HG03469 (cell line): ENCODE measurements at regions not wholly inside any gene's neighbourhood (a gene's known extent, or its start where the extent isn't known, plus 50 kb on each side); places are given as distances from the start of the nearest gene placed in this dataset.
A peak's percentile ranks its signal among the peaks of the same experiment; 100 is the strongest.

ENCODE experiments used
- ATAC-seq: cut with Tn5 transposase; IDR thresholded peaks from one replicate; pipeline ENCODE4 v1.9.1; 2021; ENCODE audit warnings: mild to moderate bottlenecking, moderate library complexity, moderate number of reproducible peaks; ENCODE audit not compliant: unreplicated experiment

DNA sequence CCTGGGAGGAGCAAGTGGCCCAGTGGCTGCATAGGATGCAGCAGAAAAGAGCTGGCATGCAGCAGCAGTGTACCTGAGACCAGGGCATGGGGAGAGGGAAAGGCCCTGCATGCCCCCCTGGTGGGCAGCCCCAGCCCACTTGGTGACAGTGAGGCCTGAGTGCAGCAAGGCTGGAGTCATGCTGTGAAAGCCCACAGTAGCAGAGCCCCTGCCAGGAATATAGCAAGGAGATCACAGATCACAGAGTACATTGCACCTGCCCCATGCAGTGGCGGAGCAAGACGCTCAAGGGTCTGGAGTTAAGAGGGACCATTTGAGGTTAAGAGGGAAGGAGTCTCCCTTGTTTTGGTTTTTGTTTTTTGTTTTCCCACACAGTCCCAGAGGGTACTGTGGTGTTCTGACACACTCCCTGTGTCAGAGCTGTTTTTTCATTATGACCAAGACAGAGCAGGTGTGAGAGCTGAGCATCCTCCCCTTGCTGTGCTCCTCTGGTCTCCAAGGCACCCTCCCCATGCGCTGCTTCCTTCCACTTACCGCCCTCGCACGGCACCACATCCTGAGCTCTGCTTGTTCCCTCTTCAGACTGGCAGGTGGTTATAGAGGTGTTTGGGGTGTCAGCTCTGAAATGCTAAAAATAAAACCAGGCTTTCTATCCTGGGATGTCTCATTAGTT, 85.0 kb upstream of the UBL3 start:
- peak; percentile 96 for ATAC-seq

DNA sequence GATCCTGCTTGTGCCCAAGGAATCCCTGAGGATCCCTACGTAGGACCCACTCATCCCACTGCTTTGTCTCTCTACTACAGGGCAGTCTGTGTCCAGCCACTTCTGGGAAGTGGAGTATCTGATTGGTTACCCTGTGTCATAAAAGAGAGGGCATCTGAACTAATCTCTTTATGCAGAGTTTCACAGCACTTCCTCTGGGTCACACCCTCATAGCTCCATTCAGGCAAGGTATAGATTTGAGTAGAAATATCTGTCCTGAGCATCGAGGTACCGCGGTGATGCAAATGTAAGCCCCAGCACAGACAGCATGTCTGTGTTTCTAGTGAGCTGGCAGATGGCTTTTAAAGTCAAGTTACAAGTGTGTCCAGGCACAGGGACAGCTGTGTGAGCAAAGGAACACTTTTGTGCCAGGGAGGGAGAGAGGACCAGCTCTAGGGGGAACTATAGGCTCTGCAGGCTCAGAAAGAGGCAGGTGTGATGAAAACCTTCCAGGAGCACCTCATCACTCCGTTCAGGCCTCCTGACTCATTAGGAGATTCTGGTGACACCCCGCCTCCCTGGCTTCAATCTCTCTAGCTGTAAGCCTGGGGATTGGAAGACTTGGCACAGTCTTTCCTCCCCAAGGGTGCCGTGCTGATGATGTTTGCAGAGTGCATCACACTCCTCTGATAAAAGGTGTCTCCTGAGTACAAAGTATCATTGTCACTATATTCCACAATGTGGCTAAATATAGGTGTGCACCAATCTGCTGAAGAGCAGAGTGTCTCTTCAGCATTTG, 84.3 kb upstream of the UBL3 start:
- no peak for ATAC-seq

DNA sequence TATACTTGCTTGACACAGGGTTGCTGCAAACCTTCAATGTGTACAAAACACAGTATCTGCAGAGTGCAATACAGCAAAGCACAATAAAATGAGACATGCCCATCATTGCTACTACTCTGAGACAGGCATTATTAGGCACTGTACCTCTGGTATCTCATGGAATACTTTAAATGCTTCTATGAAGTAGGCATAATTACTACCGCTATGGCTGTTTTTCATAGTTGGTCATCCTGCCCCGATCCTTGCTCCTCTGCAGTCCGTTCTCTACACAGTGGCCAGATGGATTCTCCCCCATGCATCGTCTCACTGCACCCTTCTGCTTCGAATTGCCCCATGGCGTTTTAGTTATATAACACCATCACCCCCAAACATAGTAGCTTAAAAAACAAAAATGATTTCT, 83.0 kb upstream of the UBL3 start:
- ATAC-seq = no peak

DNA sequence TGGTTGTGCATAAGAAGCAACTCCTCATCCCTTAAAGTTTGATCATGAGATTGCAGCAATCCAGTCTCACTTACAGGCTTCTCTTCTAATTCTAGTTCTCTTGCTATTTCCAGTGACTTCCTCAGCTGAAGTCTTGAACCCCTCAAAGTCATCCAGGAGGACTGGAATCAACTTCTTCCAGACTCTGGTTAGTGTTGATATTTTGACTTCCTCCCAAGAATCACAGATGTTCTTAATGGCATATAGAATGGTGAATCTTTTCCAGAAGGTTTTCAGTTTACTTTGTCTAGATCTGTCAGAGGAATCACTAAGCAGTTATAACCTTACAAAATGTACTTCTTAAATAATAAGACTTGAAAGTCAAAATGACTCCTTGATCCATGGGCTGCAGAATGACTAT, 81.3 kb upstream of the UBL3 start:
- ATAC-seq = no peak

DNA sequence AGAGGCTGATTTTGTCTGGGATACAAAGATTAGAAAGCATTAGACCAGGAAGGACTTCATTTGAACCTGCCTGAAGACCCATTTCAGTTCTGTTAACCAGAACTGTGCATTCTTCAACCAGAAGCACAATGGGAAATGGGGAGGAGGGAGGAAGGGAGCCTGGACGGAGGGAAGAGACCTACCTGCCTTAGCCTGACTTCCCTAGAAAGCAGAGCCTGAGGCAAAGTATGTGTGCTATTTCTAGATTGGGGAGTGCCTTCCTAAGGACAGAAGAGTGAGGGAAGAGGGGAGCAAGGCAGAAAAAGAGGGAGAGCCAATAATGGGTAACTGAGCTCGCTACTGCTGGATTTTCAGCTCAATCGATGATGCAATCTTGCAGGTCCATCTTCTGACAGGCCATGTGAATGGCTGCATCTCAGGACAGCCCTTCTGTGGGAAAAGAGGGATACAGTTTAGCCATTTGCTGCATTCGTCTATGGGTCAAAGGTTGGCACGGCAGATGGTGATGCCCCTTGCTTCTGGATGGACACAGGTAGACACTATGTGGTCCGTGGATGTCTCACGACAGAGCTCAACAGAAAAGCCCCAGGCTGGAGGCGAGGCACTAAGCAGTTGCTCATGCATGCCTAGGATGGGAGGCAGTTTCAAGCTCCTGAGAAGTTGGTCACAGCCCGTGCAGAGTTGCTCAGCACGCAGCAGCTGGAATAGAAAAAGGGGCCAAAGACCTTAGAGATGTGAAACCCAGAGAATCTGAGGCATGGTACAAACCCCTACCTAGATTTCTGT, 78.8 kb upstream of the UBL3 start:
- ATAC-seq = no peak

DNA sequence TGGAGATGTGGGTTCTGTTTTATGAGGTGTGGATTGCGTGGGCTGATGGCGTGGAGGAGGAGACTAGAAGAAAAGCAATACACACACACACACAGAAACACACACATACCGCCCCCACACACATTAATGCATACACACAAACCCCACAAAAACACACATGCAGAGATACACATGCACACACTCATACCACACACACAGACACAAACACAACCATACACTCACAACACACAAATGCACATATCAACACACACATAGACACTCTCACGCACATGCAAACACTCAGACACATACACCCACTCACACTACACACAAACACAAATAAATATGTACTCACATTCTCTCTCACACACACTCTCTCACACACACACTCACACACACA, 75.7 kb upstream of the UBL3 start:
- ATAC-seq = no peak

DNA sequence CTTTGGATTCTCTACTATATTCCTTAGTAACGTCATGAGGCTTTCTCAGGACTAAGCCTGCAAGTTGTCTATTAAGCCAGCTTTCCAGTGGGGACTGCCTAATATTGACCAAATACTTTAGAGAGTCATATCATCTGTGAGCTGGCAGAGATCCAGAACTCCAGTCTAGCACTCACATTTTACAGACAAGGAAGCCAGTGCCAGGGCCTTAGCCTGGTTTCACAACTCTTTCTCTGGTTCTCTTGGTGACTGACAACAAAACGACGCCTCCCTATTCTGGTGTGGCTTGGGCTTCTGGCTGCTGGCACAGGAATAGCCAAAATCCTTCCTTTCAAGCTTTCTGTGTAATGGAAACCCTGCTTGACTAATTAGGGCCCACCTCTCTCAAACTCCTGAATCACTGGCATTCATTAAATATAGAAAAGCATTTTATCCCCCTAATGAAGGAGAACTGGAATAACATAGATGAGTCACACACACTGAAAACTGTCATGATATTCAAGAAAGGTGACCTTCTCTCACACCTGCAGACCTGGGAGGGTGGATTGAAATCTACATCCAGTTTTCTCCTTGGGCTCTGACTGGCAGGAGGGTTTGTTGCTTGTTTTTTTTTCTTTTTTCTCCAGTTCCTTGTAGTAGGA, 75.2 kb upstream of the UBL3 start:
- no peak for ATAC-seq

DNA sequence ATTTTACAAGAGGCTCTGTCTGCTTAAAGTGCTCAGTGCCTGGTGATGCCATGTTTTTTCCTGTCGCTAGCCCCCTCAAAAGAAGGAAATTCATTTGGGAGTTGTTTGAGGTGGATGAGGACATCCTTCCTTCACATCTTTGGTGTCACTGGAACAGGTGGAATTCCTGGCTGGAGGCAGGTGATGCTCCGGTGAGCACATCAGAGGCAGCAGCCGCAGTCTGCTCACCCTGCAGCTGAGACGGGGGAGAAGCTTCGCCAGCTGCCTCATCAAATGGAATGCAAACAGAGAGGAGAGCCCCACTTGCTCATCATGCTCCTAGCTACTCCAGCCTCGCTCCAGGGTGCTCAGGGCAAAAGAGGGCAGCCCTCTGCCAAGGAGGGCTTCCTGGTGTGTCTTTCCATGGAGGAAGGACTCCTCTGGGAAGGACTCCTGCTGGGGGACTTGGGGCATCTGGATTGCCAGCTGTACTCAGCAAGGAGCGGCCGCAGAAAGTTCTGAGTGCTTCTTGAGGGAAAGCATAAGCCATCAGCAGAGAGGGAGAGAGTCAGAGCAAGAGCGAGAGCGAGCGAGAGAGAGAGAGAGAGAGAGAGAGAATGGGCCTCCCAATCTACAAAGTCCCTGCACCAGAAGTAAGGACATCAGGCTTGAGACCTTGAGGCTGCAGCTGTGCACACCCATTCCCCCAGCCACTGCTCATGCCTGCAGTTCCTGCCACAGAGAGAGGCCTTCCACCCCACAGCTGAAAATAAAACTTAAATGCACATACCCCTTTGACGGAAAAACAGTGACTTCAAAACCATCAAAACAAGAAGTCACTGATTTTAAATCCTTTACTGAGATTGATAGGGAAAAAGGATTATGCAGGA, 74.3 kb upstream of the UBL3 start:
- ATAC-seq = no peak

DNA sequence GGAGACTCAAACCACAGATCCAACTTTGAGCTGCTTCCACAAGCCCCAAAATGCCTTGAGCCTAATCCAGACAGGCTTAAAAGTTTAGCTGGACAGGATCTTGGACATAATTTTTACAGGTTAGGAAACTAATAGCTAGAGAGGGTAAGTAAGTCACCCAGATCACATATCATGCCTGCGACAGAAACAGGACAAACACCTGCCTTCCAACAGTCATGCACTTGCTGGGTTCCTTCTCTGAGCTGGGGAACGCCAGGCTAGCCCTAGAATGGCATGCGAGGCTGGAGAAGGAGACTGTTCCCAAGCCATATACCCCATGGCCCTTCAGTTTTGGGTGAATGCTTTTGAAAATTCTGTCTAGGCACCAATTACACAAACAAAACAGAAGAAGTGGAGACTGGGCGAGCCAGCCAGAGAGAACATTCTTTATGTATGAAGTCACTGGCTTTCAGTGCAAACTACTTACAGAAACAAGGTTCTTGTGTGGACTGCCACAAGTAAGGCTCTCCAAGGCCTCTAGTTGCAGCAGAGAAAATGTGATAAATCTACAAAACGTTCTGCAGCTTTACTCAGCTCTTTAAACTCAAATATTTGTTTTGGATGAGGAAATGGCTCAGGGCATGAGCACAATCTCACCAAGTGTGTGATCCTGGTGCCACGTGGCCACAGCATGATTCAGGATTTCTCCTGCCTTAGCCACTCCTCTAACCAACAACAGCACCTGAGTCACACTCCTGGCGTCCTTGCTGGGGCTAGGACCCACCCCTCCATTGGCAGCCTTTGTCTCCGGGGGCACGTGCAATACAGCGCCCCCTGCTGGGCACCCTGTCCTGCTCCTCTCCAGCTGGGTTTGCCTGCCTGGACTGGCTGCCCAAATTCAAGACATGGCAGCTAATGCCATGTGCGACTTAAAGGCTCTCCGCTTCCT, 73.4 kb upstream of the UBL3 start:
- no peak for ATAC-seq

DNA sequence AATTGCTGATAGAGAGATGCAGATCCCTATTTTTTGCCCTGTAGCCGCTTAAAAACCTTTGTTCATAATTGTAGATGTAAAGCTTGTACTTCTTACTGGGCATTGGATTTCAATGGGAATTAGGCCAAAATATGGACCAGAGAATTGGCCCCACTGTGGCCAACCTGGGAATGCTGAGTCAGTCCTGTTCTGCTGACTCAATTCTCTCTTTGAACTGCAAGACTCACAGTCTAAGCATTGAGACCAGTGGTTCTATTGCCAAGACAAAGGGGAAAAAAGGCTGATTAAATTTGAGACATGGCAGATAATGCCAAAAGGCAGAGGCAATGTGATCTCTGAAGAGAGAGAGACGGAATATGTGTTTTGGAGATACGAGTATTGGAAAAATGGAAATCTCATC, 72.5 kb upstream of the UBL3 start:
- no peak for ATAC-seq

DNA sequence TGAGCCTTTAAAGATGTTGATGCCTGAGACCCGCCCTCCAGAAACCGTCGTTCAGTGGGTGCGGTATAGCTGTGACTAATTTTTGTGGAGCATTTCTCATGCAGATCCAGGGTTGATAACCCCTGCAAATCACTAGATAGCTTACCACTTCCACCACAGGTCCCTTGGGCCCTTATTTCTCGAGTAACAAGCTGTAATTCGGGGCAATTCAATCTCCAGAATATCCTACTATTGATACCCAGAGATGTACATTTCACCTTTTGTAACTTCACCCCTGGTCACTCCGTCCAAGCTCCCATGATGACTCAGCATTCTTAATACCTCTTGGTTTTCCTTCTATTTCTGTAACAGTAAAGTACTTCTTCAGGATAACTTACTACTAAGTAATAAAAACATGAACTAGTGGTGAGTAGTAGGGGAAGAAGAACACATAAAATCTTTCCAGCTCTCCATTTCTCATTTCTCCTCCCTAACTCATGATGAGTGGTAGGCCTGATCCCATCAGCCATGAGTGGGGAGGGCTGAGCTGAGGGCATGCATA, 71.9 kb upstream of the UBL3 start:
- no peak for ATAC-seq

DNA sequence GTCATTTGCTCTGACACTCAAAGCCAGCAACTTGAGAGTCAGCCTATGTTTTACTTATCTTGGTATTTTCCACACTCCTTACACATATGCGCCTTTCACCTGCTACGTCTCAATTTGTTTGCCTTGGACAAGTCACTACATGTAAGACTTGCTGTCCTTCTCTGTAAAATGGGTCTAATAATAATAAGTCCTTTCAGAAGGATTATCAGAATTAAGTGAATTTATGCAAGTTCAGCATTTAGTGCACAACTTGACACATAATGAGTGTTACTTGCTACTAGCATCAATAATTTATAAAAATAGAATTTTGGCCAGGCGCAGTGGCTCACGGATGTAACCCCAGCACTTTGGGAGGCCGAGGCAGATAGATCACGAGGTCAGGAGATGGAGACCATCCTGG, 71.1 kb upstream of the UBL3 start:
- ATAC-seq = no peak

DNA sequence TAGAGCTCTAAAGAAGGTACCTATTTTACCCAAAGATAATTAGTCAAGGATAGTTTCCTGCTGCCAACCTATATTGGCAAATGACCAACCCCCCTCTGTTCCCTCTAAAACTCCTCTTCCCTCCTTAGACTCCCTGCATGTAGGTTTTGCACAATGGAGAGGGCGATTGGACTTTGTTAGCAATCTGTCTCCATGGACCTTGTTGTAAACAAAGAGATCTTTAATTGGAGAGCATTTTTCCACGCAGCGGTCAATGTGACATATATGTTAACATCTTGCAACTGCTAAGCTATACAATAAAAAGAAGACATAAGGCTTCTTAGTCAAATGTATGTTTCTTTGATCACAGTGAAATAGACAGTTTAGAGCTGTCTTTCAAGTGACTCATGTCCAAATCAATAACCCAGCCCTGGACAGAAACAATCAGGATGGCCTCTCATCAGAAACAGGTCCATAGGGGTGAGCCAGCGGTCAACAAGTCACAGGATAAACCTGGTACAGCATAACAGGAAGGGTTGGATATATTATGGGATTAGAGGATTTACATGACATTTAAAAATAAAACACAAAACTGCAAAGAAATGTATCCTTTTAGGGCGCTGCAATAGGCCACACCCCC, 69.7 kb upstream of the UBL3 start:
- no peak for ATAC-seq

DNA sequence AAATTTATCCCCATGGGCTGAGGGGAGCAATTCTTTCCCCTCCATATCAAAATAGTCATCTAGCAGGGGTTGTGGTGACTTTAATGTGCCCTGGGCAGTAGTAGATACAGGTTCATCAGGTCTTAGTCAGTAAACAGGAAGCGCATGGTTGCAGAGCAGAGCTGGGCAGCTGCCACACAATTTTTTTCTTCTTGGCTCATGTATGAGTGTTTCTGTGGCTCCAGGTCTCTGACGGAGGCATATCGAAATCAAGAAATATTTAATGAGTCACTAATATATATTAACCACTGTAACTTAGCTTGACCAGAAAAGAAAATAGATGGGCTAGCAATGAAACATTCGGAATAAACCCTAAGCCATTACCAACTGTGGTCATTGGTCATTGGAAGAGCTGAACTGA, 68.4 kb upstream of the UBL3 start:
- ATAC-seq = no peak

DNA sequence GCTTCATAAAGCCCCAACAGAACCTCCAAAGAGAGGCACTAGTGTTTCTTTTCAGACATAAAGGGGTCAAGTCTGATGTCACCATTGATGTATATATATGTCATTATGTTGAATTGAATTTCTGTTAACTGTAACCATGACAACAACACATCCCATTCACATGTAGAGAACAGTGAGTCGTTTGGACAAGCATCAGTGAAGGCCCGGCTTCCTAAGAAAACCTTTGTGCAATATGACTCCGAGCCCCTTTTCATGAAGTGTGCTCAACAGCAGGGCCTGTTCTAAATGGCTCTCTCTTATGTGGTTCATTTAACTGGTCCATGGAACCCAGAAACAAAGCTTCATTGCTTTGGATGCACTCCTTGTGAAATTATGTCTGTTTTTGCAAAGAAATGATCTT, 67.2 kb upstream of the UBL3 start:
- ATAC-seq = no peak

DNA sequence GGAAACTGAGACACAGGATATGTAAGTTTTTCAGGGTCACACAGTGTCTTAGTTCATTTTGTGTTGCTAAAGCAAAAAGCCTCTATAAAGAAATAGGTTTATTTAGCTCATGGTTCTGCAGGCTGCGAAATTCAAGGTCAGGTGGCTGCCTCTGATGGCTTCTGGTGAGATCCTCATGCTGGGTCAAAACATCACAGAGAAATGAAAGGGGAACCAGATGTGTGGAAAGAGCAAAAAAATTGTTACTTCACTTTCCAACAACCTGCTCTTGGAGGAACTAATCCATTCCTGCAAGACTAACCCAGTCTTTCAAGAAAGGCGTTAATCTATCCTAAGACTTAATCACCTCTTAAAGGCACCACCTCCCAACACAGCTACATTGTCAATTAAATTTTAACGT, 64.2 kb upstream of the UBL3 start:
- no peak for ATAC-seq

DNA sequence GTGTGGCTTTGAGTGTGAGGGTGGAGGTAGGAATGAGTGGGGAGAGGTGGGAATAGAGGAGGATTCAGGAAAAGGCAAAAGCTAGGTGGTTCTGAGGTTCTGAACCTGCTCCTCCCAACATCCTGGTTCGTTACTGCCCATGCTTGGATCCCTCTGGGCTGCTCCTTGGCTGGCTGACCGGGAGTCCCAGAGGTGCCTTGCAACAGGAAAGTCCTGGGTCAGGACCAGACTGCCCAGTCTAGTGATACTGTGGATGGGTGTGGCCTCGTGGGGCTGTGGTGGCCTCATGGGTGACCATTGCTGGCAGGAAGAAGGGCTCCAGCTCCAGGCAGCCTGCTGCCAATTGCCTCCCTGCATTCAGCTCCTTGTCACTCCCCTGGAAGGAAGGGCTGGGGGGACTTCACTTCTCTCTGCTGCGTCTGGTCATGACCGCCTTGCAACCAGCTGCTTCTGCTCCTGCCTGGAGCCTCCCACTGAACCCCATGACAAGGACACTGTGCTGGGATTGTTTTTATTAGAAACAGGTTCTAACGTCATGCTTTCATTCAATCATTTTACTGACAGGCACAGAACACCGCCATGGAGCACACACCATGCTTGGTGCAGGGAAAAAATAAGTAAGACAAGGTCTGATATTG, 61.5 kb upstream of the UBL3 start:
- ATAC-seq = no peak

DNA sequence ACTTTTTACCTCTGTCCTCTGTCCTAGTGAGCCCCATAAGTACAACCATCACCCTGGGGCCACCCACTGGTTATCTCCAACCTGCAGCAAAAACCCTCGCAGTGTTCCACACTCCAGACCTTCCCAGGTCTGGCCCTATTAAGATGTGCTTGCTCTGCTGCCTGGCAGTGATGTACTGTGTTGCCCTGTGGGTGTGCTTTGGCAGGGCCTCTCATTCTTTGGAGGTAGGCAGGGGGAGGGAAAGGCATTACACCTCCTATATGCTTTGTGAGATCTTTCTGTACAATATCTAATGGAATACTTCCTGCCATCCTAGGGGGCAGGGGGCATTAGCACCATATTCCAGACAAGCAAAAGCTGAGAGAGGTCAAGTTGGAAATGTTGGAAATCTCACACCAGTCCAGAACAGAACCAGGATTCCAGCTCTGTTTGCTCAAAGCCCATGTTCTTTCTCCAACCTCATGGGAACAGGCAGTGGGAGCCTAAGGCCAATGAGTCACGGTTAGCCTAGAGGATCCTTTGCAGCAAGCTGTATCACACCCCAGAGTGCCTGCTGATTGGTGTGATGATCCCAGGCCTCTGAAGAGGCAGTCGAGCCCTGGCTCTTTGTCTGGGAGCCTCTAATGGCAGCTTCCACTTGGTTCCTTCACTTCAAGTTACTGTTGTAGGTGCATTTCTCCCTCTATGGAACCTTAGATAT, 59.7 kb upstream of the UBL3 start:
- no peak for ATAC-seq
